K562 (cell line): ENCODE measurements at regions not wholly inside any gene's neighbourhood (a gene's known extent, or its start where the extent isn't known, plus 50 kb on each side); places are given as distances from the start of the nearest gene placed in this dataset.

Experiments used
- ATAC-seq: fragments of 200-7000 bp; cut with Tn5 transposase; 3 replicates; pipeline ENCODE4 v1.9.1; 2020; ENCODE audit warnings: moderate library complexity
- BruUV-seq: library from RNA; stranded (reverse); fragments of 400-500 nt; replicated peaks from 2 replicates; lab custom pipeline; 2021; lab: Mats Ljungman, UMichigan
- CTCF ChIA-PET: fragments of 300-600 bp; formaldehyde crosslinking; extraction: SDS; loops from one replicate; lab custom pipeline; 2021; ENCODE audit warnings: low intra/inter-chr PET ratio; lab: Yijun Ruan, JAX
- POLR2A ChIA-PET: fragments of 300-600, 350-650 bp; sonication (Branson Sonifier 250); formaldehyde crosslinking; extraction: SDS; loops from one replicate; lab custom pipeline; 2021; ENCODE audit warnings: antibody characterized with exemption, inconsistent platforms; lab: Yijun Ruan, JAX
- DNase-seq, 4 experiments: peaks; one replicate each; pipeline versions ENCODE4 v3.0.0 to v3.0.0-alpha.2; 2011 to 2018; ENCODE audit warnings: low spot score in 3 of 4, mixed read lengths in 3 of 4; ENCODE audit errors: extremely low read depth in 1 of 4
- FAIRE-seq: peaks from 2 replicates; lab custom pipeline; 2011; peaks lifted over from hg19 to GRCh38; lab: Jason Lieb, UNC
- H2AFZ ChIP-seq: 2 replicates; pipeline ENCODE4 v1.6.0; 2011; ENCODE audit warnings: low read depth, low read length, control low read depth, inconsistent platforms
- H3K27ac ChIP-seq: fragments of 200-600 bp; 3 replicates; pipeline ENCODE4 v1.8.0; 2011; ENCODE audit warnings: low read depth, mild to moderate bottlenecking, control low read depth, inconsistent platforms, low read length, moderate library complexity, mixed read lengths; ENCODE audit errors: extremely low read depth
- H3K27me3 ChIP-seq, 2 experiments: fragments of 300-600 bp in 1 of 2; 2 replicates in 1 of 2; 3 replicates in 1 of 2; pipeline versions ENCODE4 v1.6.0 to v1.8.0; 2011; ENCODE audit warnings: inconsistent platforms in 2 of 2, low read length in 2 of 2, mild to moderate bottlenecking in 1 of 2, mixed read lengths in 1 of 2, moderate library complexity in 1 of 2; ENCODE audit not compliant: control insufficient read depth in 2 of 2, insufficient read depth in 2 of 2
- H3K36me3 ChIP-seq: fragments of 300-600 bp; 3 replicates; pipeline ENCODE4 v1.8.0; 2011; ENCODE audit warnings: mild to moderate bottlenecking, low read length, inconsistent platforms; ENCODE audit not compliant: control insufficient read depth, insufficient read depth
- H3K4me1 ChIP-seq, 2 experiments: fragments of 200-600 bp in 1 of 2; replicated peaks in 1 of 2; 2 replicates in 1 of 2; 3 replicates in 1 of 2; pipeline versions ENCODE4 v1.5.1 to v1.8.0; 2011; ENCODE audit warnings: inconsistent platforms in 2 of 2, low read length in 2 of 2, mild to moderate bottlenecking in 1 of 2, mixed read lengths in 1 of 2, moderate library complexity in 1 of 2; ENCODE audit not compliant: control insufficient read depth in 2 of 2, insufficient read depth in 2 of 2
- H3K4me2 ChIP-seq: 2 replicates; pipeline ENCODE4 v1.6.1; 2011; ENCODE audit warnings: low read length, control low read depth, inconsistent platforms, mixed read lengths; ENCODE audit not compliant: insufficient read depth
- H3K4me3 ChIP-seq: fragments of 200-600 bp; sonication (generic), shearing (Covaris generic); 2 replicates; pipeline ENCODE4 v1.5.1; 2016; ENCODE audit warnings: control low read depth, inconsistent platforms
- H3K79me2 ChIP-seq: fragments of 200-600 bp; 3 replicates; pipeline ENCODE4 v1.8.0; 2011; ENCODE audit warnings: low read length, inconsistent platforms; ENCODE audit not compliant: control insufficient read depth, insufficient read depth
- H3K9ac ChIP-seq, 2 experiments: 2 replicates each; pipeline versions ENCODE4 v1.6.0 to v1.6.1; 2011; ENCODE audit warnings: low read depth in 2 of 2, low read length in 2 of 2, control low read depth in 1 of 2, inconsistent platforms in 1 of 2, mild to moderate bottlenecking in 1 of 2, mixed read lengths in 1 of 2; ENCODE audit not compliant: insufficient read depth in 1 of 2
- H3K9me1 ChIP-seq: one replicate; pipeline ENCODE4 v1.6.0; 2011; ENCODE audit warnings: inconsistent platforms, mild to moderate bottlenecking, low read length, moderate library complexity; ENCODE audit not compliant: control insufficient read depth, insufficient read depth
- H3K9me3 ChIP-seq: replicated peaks from 2 replicates; pipeline ENCODE4 v1.5.1; 2011; ENCODE audit warnings: low read depth, low read length, inconsistent platforms; ENCODE audit not compliant: control insufficient read depth, insufficient read depth
- H4K20me1 ChIP-seq: replicated peaks from 2 replicates; pipeline ENCODE4 v1.6.1; 2011; ENCODE audit warnings: low read length, inconsistent platforms, mixed read lengths; ENCODE audit not compliant: control insufficient read depth, insufficient read depth
- BRCA1 ChIP-seq, 2 experiments: fragments of 450-650 bp in 1 of 2; sonication (generic) in 1 of 2; formaldehyde crosslinking in 1 of 2; IDR thresholded peaks; 2 replicates each; pipeline versions ENCODE4 v1.5.0 to v1.6.1; 2017 to 2020; ENCODE audit warnings: mild to moderate bottlenecking in 1 of 2, missing genetic modification reagents in 1 of 2
- CHD4 ChIP-seq: fragments of 200-600 bp; sonication (generic); IDR thresholded peaks from 3 replicates; pipeline ENCODE4 v1.6.1; 2012; ENCODE audit warnings: low read depth, mild to moderate bottlenecking, mixed read lengths, low read length, inconsistent platforms; ENCODE audit not compliant: insufficient read depth, insufficient replicate concordance, poor library complexity, severe bottlenecking
- FOXA1 ChIP-seq: fragments of 450-650 bp; IDR thresholded peaks from 2 replicates; pipeline ENCODE4 v1.6.1; 2016; ENCODE audit warnings: mild to moderate bottlenecking, borderline replicate concordance
- JUN ChIP-seq, 2 experiments: sonication (generic) in 1 of 2; formaldehyde crosslinking in 1 of 2; IDR thresholded peaks; 2 replicates each; pipeline versions ENCODE4 v1.6.1 to v1.8.0; 2012 to 2022; ENCODE audit warnings: borderline replicate concordance in 2 of 2, mild to moderate bottlenecking in 2 of 2, improper control_type of control experiment in 1 of 2, low read depth in 1 of 2, low read length in 1 of 2, missing genetic modification reagents in 1 of 2
- JUND ChIP-seq, 2 experiments: IDR thresholded peaks; 2 replicates in 1 of 2; 3 replicates in 1 of 2; pipeline ENCODE4 v1.6.1; 2011; ENCODE audit warnings: borderline replicate concordance in 2 of 2, low read depth in 2 of 2, low read length in 2 of 2, improper control_type of control experiment in 1 of 2, missing biosample characterization in 1 of 2, missing genetic modification characterization in 1 of 2, missing genetic modification reagents in 1 of 2
- MAFK ChIP-seq: IDR thresholded peaks from 2 replicates; pipeline ENCODE4 v1.6.1; 2011; ENCODE audit warnings: low read length, improper control_type of control experiment
- PATZ1 ChIP-seq: fragments of 250-450 bp; sonication (Bioruptor Pico); IDR thresholded peaks from 2 replicates; pipeline ENCODE4 v1.5.0; 2020; ENCODE audit warnings: mild to moderate bottlenecking, borderline replicate concordance
- POLR2H ChIP-seq: IDR thresholded peaks from 2 replicates; pipeline ENCODE4 v1.6.1; 2016; ENCODE audit warnings: missing genetic modification characterization, low read depth, mild to moderate bottlenecking, control low read depth, missing compliant biosample characterization, moderate library complexity
- THRA ChIP-seq: fragments of 450-650 bp; IDR thresholded peaks from 2 replicates; pipeline ENCODE4 v1.6.1; 2017; ENCODE audit warnings: mild to moderate bottlenecking, moderate library complexity
- ZBTB17 ChIP-seq: fragments of 450-650 bp; formaldehyde crosslinking; IDR thresholded peaks from 2 replicates; pipeline ENCODE4 v1.4.0; 2020; ENCODE audit warnings: mild to moderate bottlenecking
- WGBS: fragments of 100-300 bp; shearing (Covaris generic); methylation state at CpG from one replicate; pipeline ENCODE4 v1.1.6; 2016; ENCODE audit warnings: low coverage, mixed read lengths; ENCODE audit not compliant: insufficient coverage; ENCODE audit errors: missing lambda C conversion rate; 5-methylcytosine and 5-hydroxymethylcytosine counted together
- in situ Hi-C: fragments of 300-500 bp; cut with MboI; formaldehyde crosslinking; loops from 4 replicates; pipeline ENCODE4 v1.15.0; 2018; ENCODE audit warnings: inconsistent platforms, mixed read lengths
- intact Hi-C: fragments of 100-400 bp; cut with micrococcal nuclease; formaldehyde crosslinking; loops from 2 replicates; pipeline ENCODE4 v1.14.2; 2022
- TF ChIP-seq, protein P1 (sequence below): fragments of 250-450 bp; sonication (Bioruptor Pico); IDR thresholded peaks from 2 replicates; pipeline ENCODE4 v1.8.0; 2021; ENCODE audit warnings: mild to moderate bottlenecking, moderate library complexity

DNA sequence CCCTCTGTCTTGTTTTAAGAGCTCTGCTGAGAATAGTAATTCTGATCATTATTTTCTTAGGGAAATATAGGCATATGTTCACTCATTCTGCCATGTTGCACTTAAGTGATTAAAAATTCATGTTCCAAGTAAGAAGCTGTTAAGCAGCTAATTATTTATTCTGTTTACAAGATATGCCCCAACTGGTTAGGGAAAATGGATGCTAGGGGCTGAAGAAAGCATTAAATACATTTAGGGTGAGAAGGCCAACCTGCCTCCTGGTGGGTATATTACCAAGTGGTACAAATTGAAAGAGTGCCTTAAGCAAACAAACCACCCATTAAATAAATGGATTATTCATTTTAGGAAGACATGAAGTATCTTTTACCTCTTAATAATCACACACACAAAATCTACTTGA is 392.6 kb upstream of the EPHA5 start:
- H4K20me1 ChIP-seq: no peaks in the 10 kb centered on the region
- POLR2A ChIA-PET: no interaction called here
- no peaks in the 10 kb centered on the region for H3K36me3 ChIP-seq
- TF ChIP-seq POLR2H (tag) (no peak), ZBTB17 (no peak), BRCA1 (IDR thresholded peaks at IDR 0.05) (no peak), BRCA1 (CRISPR knock-in tag; IDR thresholded peaks at IDR 0.05) (no peak), JUN (IDR thresholded peaks at IDR 0.05; ENCODE audit: borderline replicate concordance, low read depth, low read length) (no peak), JUN (CRISPR knock-in tag; IDR thresholded peaks at IDR 0.05; ENCODE audit: borderline replicate concordance) (no peak)
- no peak overlapping the region for H3K4me2 ChIP-seq
- CTCF ChIA-PET: no interaction called here
- H3K27me3 ChIP-seq: no peaks in the 10 kb centered on the region
- H3K9ac ChIP-seq: no peak overlapping the region
- no peak overlapping the region for H3K4me3 ChIP-seq
- H3K9me3 ChIP-seq: no peaks in the 10 kb centered on the region
- no peak overlapping the region for H3K27ac ChIP-seq
- DNase-seq (no peak), ATAC-seq (no peak), FAIRE-seq (no peak)
- intact Hi-C loops (no loop called here), in situ Hi-C loops (no loop called here)
- H2AFZ ChIP-seq: no peak overlapping the region
- no peaks in the 10 kb centered on the region for H3K9me1 ChIP-seq
- BruUV-seq: no TSS peak
- H3K4me1 ChIP-seq: no peaks in the 10 kb centered on the region
- no peaks in the 10 kb centered on the region for H3K79me2 ChIP-seq

GRCh38 chr4:66062044-66062443 is 391.8 kb upstream of the EPHA5 start:
- FAIRE-seq: no peak
- TF ChIP-seq FOXA1 (no peak), PATZ1 (CRISPR knock-in tag) (no peak), JUND (IDR thresholded peaks at IDR 0.05; ENCODE audit: borderline replicate concordance, low read depth, low read length) (no peak), JUND (tag; IDR thresholded peaks at IDR 0.05; ENCODE audit: borderline replicate concordance, low read depth, low read length) (no peak), MAFK (no peak), THRA (no peak), CHD4 (no peak)
- TF ChIP-seq, protein P1, sequence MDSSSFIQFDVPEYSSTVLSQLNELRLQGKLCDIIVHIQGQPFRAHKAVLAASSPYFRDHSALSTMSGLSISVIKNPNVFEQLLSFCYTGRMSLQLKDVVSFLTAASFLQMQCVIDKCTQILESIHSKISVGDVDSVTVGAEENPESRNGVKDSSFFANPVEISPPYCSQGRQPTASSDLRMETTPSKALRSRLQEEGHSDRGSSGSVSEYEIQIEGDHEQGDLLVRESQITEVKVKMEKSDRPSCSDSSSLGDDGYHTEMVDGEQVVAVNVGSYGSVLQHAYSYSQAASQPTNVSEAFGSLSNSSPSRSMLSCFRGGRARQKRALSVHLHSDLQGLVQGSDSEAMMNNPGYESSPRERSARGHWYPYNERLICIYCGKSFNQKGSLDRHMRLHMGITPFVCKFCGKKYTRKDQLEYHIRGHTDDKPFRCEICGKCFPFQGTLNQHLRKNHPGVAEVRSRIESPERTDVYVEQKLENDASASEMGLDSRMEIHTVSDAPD (CRISPR knock-in tag): no peak

More at GRCh38 chr4:66062044-66062443, 391.8 kb upstream of the EPHA5 start:
- no peaks in the 10 kb centered on the region for H3K9me1 ChIP-seq
- no peaks in the 10 kb centered on the region for H3K9me3 ChIP-seq
- DNase-seq: no peak
- no peak overlapping the region for H3K4me3 ChIP-seq
- ChIA-PET POLR2A (no interaction called here), CTCF (no interaction called here)
- H3K79me2 ChIP-seq: no peaks in the 10 kb centered on the region
- no peak for ATAC-seq
- in situ Hi-C loops (no loop called here), intact Hi-C loops (no loop called here)
- H3K27ac ChIP-seq: no peak overlapping the region
- H4K20me1 ChIP-seq: no peaks in the 10 kb centered on the region
- no peaks in the 10 kb centered on the region for H3K4me1 ChIP-seq
- no peaks in the 10 kb centered on the region for H3K36me3 ChIP-seq
- H3K9ac ChIP-seq: no peak overlapping the region
- no TSS peak for BruUV-seq
- 0% methylated on average over 2 of the region's 2 CpGs for WGBS
- H2AFZ ChIP-seq: no peak overlapping the region
- H3K27me3 ChIP-seq: no peaks in the 10 kb centered on the region
- no peak overlapping the region for H3K4me2 ChIP-seq
